HEK293T (cell line): ENCODE measurements at regions not wholly inside any gene's neighbourhood (a gene's known extent, or its start where the extent isn't known, plus 50 kb on each side); places are given as distances from the start of the nearest gene placed in this dataset.

Experiments
- ARNT ChIP-seq: fragments of 450-650 bp; IDR thresholded peaks from 2 replicates; pipeline ENCODE4 v1.6.1; 2017; ENCODE audit warnings: mild to moderate bottlenecking
- BHLHE40 ChIP-seq: fragments of 450-650 bp; IDR thresholded peaks from 2 replicates; pipeline ENCODE4 v1.6.1; 2016; ENCODE audit warnings: mild to moderate bottlenecking, moderate library complexity, borderline replicate concordance
- ELF4 ChIP-seq: fragments of 450-650 bp; IDR thresholded peaks from 2 replicates; pipeline ENCODE4 v1.6.1; 2017; ENCODE audit warnings: antibody characterized with exemption
- FOXA1 ChIP-seq: fragments of 450-650 bp; IDR thresholded peaks from 2 replicates; pipeline ENCODE4 v1.6.1; 2016; ENCODE audit warnings: mild to moderate bottlenecking
- FOXK2 ChIP-seq: fragments of 450-650 bp; IDR thresholded peaks from 2 replicates; pipeline ENCODE4 v1.6.1; 2016; ENCODE audit warnings: mild to moderate bottlenecking
- FOXM1 ChIP-seq: fragments of 450-650 bp; IDR thresholded peaks from 2 replicates; pipeline ENCODE4 v1.6.1; 2017; ENCODE audit warnings: mild to moderate bottlenecking, borderline replicate concordance
- L3MBTL2 ChIP-seq: fragments of 450-650 bp; conservative IDR thresholded peaks from 2 replicates; pipeline ENCODE4 v1.6.1; 2016; ENCODE audit warnings: mild to moderate bottlenecking
- NFRKB ChIP-seq: fragments of 450-650 bp; IDR thresholded peaks from 2 replicates; pipeline ENCODE4 v1.6.1; 2016; ENCODE audit warnings: mild to moderate bottlenecking, moderate library complexity
- SP1 ChIP-seq: fragments of 450-650 bp; IDR thresholded peaks from 2 replicates; pipeline ENCODE4 v1.6.1; 2017
- SUZ12 ChIP-seq: fragments of 450-650 bp; IDR thresholded peaks from 2 replicates; pipeline ENCODE4 v1.6.1; 2016; ENCODE audit warnings: mild to moderate bottlenecking
- TARDBP ChIP-seq: fragments of 450-650 bp; IDR thresholded peaks from 2 replicates; pipeline ENCODE4 v1.6.1; 2016
- ZNF384 ChIP-seq: fragments of 450-650 bp; IDR thresholded peaks from 2 replicates; pipeline ENCODE4 v1.6.1; 2016
- TF ChIP-seq, protein P1 (sequence below): fragments of 450-650 bp; IDR thresholded peaks from 2 replicates; pipeline ENCODE4 v1.6.1; 2016

DNA sequence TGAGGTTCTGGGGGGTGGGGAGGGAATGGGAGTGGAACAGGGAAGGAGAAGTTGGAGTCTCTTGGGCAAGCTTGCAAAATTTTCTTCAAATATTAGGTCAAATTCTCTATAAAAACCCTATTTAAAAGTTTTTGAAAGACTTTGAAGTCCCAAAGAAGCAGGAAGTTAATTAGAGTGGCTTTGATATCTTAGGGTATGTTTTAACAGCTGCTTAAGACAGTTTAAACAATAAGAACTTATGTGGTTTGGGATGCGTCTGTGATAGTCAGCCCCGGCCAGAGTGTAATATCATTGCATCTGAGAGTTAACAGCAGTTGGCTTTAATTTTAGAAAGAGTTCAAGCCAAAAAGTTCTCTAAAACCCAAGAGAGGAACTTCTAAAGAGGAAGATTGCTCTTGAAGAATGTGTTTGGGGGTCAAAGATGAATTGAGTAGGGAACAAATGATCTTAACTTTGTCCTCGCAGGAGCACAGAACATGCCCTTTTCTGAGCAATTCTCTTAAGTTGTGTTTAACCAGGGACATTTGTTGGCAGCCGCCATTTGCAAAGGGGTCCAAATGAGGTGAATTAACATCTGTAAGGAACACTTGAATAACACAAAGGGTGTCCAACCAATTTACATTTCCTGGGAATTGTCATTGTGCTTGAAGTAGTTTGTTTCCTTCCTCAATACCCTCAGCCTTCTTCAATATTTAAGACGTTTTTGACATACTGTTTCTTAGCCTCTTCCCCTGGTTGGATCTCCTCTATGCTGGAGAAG lies 182.4 kb downstream of the PTEN start:
- TF ChIP-seq SUZ12 = no peak
- TF ChIP-seq NFRKB = no peak
- no peak for TF ChIP-seq SP1
- no peak for TF ChIP-seq ZNF384
- no peak for TF ChIP-seq BHLHE40
- no peak for TF ChIP-seq FOXM1
- no peak for TF ChIP-seq TARDBP
- no peak for TF ChIP-seq ELF4
- TF ChIP-seq, protein P1, sequence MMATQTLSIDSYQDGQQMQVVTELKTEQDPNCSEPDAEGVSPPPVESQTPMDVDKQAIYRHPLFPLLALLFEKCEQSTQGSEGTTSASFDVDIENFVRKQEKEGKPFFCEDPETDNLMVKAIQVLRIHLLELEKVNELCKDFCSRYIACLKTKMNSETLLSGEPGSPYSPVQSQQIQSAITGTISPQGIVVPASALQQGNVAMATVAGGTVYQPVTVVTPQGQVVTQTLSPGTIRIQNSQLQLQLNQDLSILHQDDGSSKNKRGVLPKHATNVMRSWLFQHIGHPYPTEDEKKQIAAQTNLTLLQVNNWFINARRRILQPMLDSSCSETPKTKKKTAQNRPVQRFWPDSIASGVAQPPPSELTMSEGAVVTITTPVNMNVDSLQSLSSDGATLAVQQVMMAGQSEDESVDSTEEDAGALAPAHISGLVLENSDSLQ = no peak
- no peak for TF ChIP-seq FOXA1
- no peak for TF ChIP-seq ARNT
- no peak for TF ChIP-seq L3MBTL2
- TF ChIP-seq FOXK2 = no peak
